ENCODE measurements at regions not wholly inside any gene's neighbourhood (a gene's known extent, or its start where the extent isn't known, plus 50 kb on each side); places are given as distances from the start of the nearest gene placed in this dataset.

- no peak overlapping the region for H3K4me3 ChIP-seq (ENCODE audit: low read length)
- TF ChIP-seq CTCF (conservative IDR thresholded peaks at IDR 0.05; ENCODE audit: low read depth, low read length): no peak
- no peak for DNase-seq (ENCODE audit: low read depth)
These were observed 215.8 kb upstream of the CNTN6 start for GRCh38 chr3:877001-877400.

- no peak for DNase-seq (ENCODE audit: low read depth)
- no peak for TF ChIP-seq CTCF (conservative IDR thresholded peaks at IDR 0.05; ENCODE audit: low read depth, low read length)
- H3K4me3 ChIP-seq (ENCODE audit: low read length): no peak overlapping the region
These were observed 214.1 kb upstream of the CNTN6 start for GRCh38 chr3:878746-879145.

GRCh38 chr3:880371-880770 lies 212.5 kb upstream of the CNTN6 start:
- TF ChIP-seq CTCF (conservative IDR thresholded peaks at IDR 0.05; ENCODE audit: low read depth, low read length): no peak
- peak; percentile 69 for DNase-seq (ENCODE audit: low read depth)
- no peak overlapping the region for H3K4me3 ChIP-seq (ENCODE audit: low read length)

- peak; percentile 55 for DNase-seq (ENCODE audit: low read depth)
- no peak overlapping the region for H3K4me3 ChIP-seq (ENCODE audit: low read length)
- TF ChIP-seq CTCF (conservative IDR thresholded peaks at IDR 0.05; ENCODE audit: low read depth, low read length): no peak
These were observed 210.3 kb upstream of the CNTN6 start for GRCh38 chr3:882533-882932.

GRCh38 chr3:901953-902778 lies 190.7 kb upstream of the CNTN6 start:
- peak; percentile 40 for TF ChIP-seq CTCF (conservative IDR thresholded peaks at IDR 0.05; ENCODE audit: low read depth, low read length)
- DNase-seq (ENCODE audit: low read depth): no peak
- no peak overlapping the region for H3K4me3 ChIP-seq (ENCODE audit: low read length)

- DNase-seq (ENCODE audit: low read depth): no peak
- no peak for TF ChIP-seq CTCF (conservative IDR thresholded peaks at IDR 0.05; ENCODE audit: low read depth, low read length)
- no peak overlapping the region for H3K4me3 ChIP-seq (ENCODE audit: low read length)
These were observed 187.6 kb upstream of the CNTN6 start for GRCh38 chr3:905217-905616.

GRCh38 chr3:906739-907138 lies 186.1 kb upstream of the CNTN6 start:
- no peak overlapping the region for H3K4me3 ChIP-seq (ENCODE audit: low read length)
- no peak for DNase-seq (ENCODE audit: low read depth)
- TF ChIP-seq CTCF (conservative IDR thresholded peaks at IDR 0.05; ENCODE audit: low read depth, low read length): no peak

All from retinal pigment epithelial cell (primary cell).